MM.1S (cell line): ENCODE measurements at regions not wholly inside any gene's neighbourhood (a gene's known extent, or its start where the extent isn't known, plus 50 kb on each side); places are given as distances from the start of the nearest gene placed in this dataset.

Source experiments
- DNase-seq: peaks from one replicate; pipeline ENCODE4 v3.0.0-alpha.2; 2015
- H2AFZ ChIP-seq: fragments of 300-600 bp; sonication (generic); 2 replicates; pipeline ENCODE4 v1.6.0; 2016; ENCODE audit warnings: antibody characterized with exemption, low read length
- H3F3A ChIP-seq: fragments of 300-600 bp; sonication (generic); 2 replicates; pipeline ENCODE4 v1.6.1; 2016; ENCODE audit warnings: mild to moderate bottlenecking, antibody characterized with exemption, low read length, moderate library complexity, mixed read lengths; ENCODE audit not compliant: insufficient read depth
- H3K27ac ChIP-seq: fragments of 300-600 bp; sonication (generic); 2 replicates; pipeline ENCODE4 v1.5.1; 2016; ENCODE audit warnings: mild to moderate bottlenecking, low read length
- H3K27me3 ChIP-seq: fragments of 300-600 bp; sonication (generic); replicated peaks from 2 replicates; pipeline ENCODE4 v1.6.0; 2016; ENCODE audit warnings: low read length; ENCODE audit not compliant: insufficient read depth
- H3K36me3 ChIP-seq: fragments of 300-600 bp; sonication (generic); replicated peaks from 2 replicates; pipeline ENCODE4 v1.6.1; 2016; ENCODE audit warnings: mild to moderate bottlenecking, low read length, mixed read lengths; ENCODE audit not compliant: insufficient read depth
- H3K4me1 ChIP-seq: fragments of 300-600 bp; sonication (generic); 2 replicates; pipeline ENCODE4 v1.6.1; 2016; ENCODE audit warnings: low read length, mixed read lengths
- H3K4me2 ChIP-seq: fragments of 300-600 bp; sonication (generic); 2 replicates; pipeline ENCODE4 v1.6.0; 2016; ENCODE audit warnings: low read depth, low read length
- H3K4me3 ChIP-seq: fragments of 300-600 bp; sonication (generic); 2 replicates; pipeline ENCODE4 v1.5.1; 2016; ENCODE audit warnings: low read length, mixed read lengths
- H3K79me2 ChIP-seq: fragments of 300-600 bp; sonication (generic); 2 replicates; pipeline ENCODE4 v1.6.1; 2016; ENCODE audit warnings: mixed run types, low read length, mixed read lengths
- H3K9ac ChIP-seq: fragments of 300-600 bp; sonication (generic); 2 replicates; pipeline ENCODE4 v1.6.1; 2016; ENCODE audit warnings: low read length, mixed read lengths
- H3K9me2 ChIP-seq: fragments of 300-600 bp; sonication (generic); replicated peaks from 2 replicates; pipeline ENCODE4 v1.6.1; 2016; ENCODE audit warnings: mild to moderate bottlenecking, low read length, mixed read lengths; ENCODE audit not compliant: insufficient read depth
- H3K9me3 ChIP-seq: fragments of 300-600 bp; sonication (generic); replicated peaks from 2 replicates; pipeline ENCODE4 v1.6.1; 2016; ENCODE audit warnings: mild to moderate bottlenecking, low read length, mixed read lengths; ENCODE audit not compliant: insufficient read depth
- H4K20me1 ChIP-seq: fragments of 300-600 bp; sonication (generic); 2 replicates; pipeline ENCODE4 v1.6.1; 2016; ENCODE audit warnings: mild to moderate bottlenecking, low read length, moderate library complexity, mixed read lengths; ENCODE audit not compliant: insufficient read depth
- EZH2 ChIP-seq: fragments of 300-600 bp; sonication (generic); optimal IDR thresholded peaks from 2 replicates; pipeline ENCODE3; 2017; ENCODE audit warnings: low read depth, mild to moderate bottlenecking, antibody characterized with exemption, low read length, mixed read lengths
- EZH2phosphoT487 ChIP-seq: fragments of 300-600 bp; sonication (generic); IDR thresholded peaks from 2 replicates; pipeline ENCODE4 v1.6.1; 2018; ENCODE audit warnings: antibody characterized with exemption, low read length
- TF ChIP-seq, protein P1 (sequence below): fragments of 300-600 bp; sonication (generic); IDR thresholded peaks from 2 replicates; pipeline ENCODE4 v1.5.1; 2016; ENCODE audit warnings: antibody characterized with exemption, low read length, mixed read lengths

DNA sequence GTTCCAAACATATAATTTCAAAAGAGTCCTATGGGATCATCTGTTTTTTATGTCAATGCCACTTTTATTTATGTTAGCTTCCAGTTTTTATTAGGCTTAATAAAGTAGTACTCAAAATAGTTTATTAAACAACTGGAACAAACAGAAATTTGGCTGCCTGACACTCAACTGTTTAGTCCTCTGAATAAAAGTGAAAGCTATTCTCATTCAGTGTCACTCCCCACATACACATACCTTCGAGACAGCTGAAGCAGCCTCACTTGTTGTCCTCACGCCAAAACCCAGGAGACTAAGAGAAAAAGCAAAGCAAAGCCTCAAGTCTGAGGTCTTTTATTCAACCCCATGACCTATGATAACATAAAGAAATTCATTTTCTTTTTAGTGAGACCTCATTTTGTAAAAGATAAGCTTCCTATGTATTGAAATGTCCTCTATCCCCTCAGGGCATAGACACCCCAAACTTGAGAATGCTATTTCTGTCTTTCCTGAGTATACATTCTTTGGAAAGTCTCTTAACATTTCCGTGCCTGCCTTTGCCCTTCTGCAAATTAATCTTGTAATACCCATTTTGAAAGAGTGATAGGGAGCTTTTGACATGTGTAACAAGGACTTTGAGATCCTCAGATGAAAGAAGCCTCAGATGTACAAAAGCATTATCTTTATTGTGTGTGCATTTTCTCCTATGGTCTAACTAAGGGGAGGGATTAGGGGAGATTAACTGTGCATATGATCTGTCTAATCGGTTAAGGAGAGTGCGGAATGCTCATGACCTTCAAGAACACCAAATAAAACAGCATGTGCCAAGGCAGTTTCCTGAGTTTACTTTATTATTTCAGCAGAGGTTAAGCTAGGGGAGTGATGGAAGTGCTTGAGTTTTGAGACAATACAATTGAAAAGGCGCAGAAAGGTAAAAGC is 1523.7 kb upstream of the PIK3C3 start:
- no peak for TF ChIP-seq EZH2phosphoT487
- TF ChIP-seq, protein P1, sequence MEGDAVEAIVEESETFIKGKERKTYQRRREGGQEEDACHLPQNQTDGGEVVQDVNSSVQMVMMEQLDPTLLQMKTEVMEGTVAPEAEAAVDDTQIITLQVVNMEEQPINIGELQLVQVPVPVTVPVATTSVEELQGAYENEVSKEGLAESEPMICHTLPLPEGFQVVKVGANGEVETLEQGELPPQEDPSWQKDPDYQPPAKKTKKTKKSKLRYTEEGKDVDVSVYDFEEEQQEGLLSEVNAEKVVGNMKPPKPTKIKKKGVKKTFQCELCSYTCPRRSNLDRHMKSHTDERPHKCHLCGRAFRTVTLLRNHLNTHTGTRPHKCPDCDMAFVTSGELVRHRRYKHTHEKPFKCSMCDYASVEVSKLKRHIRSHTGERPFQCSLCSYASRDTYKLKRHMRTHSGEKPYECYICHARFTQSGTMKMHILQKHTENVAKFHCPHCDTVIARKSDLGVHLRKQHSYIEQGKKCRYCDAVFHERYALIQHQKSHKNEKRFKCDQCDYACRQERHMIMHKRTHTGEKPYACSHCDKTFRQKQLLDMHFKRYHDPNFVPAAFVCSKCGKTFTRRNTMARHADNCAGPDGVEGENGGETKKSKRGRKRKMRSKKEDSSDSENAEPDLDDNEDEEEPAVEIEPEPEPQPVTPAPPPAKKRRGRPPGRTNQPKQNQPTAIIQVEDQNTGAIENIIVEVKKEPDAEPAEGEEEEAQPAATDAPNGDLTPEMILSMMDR, result no peak
- TF ChIP-seq EZH2, result no peak
- H3K79me2 ChIP-seq, result no peaks in the 10 kb centered on the region
- H3K4me2 ChIP-seq, result no peak overlapping the region
- H3K9me2 ChIP-seq, result no peaks in the 10 kb centered on the region
- H3K27me3 ChIP-seq, result no peaks in the 10 kb centered on the region
- H3K4me1 ChIP-seq, result no peaks in the 10 kb centered on the region
- no peak overlapping the region for H3K4me3 ChIP-seq
- H4K20me1 ChIP-seq, result no peaks in the 10 kb centered on the region
- no peaks in the 10 kb centered on the region for H3K36me3 ChIP-seq
- H2AFZ ChIP-seq, result no peak overlapping the region
- no peak overlapping the region for H3K9ac ChIP-seq
- H3F3A ChIP-seq, result no peaks in the 10 kb centered on the region
- H3K9me3 ChIP-seq, result no peaks in the 10 kb centered on the region
- H3K27ac ChIP-seq, result no peak overlapping the region
- DNase-seq, result no peak

DNA sequence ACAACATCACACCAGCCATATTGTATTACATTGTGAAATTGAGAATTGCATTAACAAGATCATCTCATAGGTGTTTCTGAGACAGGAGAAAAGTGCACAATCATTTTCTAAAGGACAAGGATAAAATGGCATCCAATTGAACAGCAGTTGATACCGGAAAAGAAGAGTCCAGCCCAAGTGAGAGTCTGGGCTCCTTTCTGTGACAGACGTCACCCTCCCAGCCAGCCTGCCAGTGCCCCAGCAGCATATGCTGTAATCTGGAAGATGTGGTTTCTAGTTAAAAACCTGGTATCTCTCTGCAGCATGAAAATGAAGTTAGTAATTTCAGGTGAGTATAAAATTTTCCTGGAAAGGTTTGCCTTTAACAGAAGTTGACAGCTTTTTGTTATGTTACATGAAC is 1531.7 kb upstream of the PIK3C3 start:
- Histone ChIP-seq H3F3A (no peaks in the 10 kb centered on the region), H3K27me3 (no peaks in the 10 kb centered on the region), H2AFZ (no peak overlapping the region), H3K4me2 (no peak overlapping the region), H4K20me1 (no peaks in the 10 kb centered on the region), H3K36me3 (no peaks in the 10 kb centered on the region), H3K9me3 (no peaks in the 10 kb centered on the region), H3K27ac (no peak overlapping the region), H3K9ac (no peak overlapping the region), H3K4me3 (no peak overlapping the region), H3K79me2 (no peaks in the 10 kb centered on the region), H3K9me2 (no peaks in the 10 kb centered on the region), H3K4me1 (no peaks in the 10 kb centered on the region)
- DNase-seq, result no peak
- TF ChIP-seq, protein P1, result no peak
- TF ChIP-seq EZH2 (no peak), EZH2phosphoT487 (no peak)

DNA sequence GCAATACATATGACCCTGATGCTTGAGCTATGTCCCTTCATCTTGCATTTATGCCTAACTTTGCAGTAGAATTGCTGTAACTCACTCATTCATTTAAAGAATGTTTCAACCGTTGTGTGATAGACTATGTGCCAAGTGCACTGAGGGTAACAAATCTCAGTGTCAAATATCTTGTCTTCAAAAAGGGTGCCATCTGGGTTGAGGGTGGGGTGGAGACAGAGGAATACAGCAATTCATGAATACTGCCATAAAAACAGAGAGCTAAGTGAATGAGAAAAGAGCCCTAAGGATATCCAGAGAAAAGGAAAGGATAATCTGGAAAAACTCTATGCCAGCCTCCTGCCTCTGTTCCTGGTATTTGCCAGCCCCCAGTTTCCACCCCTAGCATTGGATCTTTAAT is 1534.4 kb upstream of the PIK3C3 start:
- no peak overlapping the region for H2AFZ ChIP-seq
- TF ChIP-seq, protein P1, result no peak
- no peak overlapping the region for H3K4me3 ChIP-seq
- H3K36me3 ChIP-seq, result no peaks in the 10 kb centered on the region
- no peak overlapping the region for H3K9ac ChIP-seq
- H3K79me2 ChIP-seq, result no peaks in the 10 kb centered on the region
- no peak overlapping the region for H3K4me2 ChIP-seq
- H4K20me1 ChIP-seq, result no peaks in the 10 kb centered on the region
- no peak for DNase-seq
- H3K27me3 ChIP-seq, result no peaks in the 10 kb centered on the region
- H3F3A ChIP-seq, result no peaks in the 10 kb centered on the region
- no peaks in the 10 kb centered on the region for H3K9me2 ChIP-seq
- no peaks in the 10 kb centered on the region for H3K9me3 ChIP-seq
- H3K27ac ChIP-seq, result no peak overlapping the region
- no peaks in the 10 kb centered on the region for H3K4me1 ChIP-seq
